ENCODE measurements at regions not wholly inside any gene's neighbourhood (a gene's known extent, or its start where the extent isn't known, plus 50 kb on each side); places are given as distances from the start of the nearest gene placed in this dataset.

- WGBS (ENCODE audit: insufficient coverage), result 58% methylated on average over 2 of the region's 5 CpGs
- Histone ChIP-seq H3K27me3 (ENCODE audit: control insufficient read depth, insufficient read depth, low read length) (no peaks in the 10 kb centered on the region), H3K27ac (ENCODE audit: low read length) (no peak overlapping the region), H3K4me3 (ENCODE audit: low read length) (no peak overlapping the region), H3K9me3 (replicated peaks; ENCODE audit: control insufficient read depth, low read depth, low read length) (no peaks in the 10 kb centered on the region), H3K4me1 (ENCODE audit: control insufficient read depth, insufficient read depth, low read length) (peaks cover 7% of the 10 kb centered on the region), H3K36me3 (ENCODE audit: control insufficient read depth, insufficient read depth, low read length) (no peaks in the 10 kb centered on the region)
- no peak for DNase-seq
Observed at GRCh38 chr1:64358692-64359091, 111.2 kb upstream of the CACHD1 start.

- Histone ChIP-seq H3K9me3 (replicated peaks; ENCODE audit: control insufficient read depth, low read depth, low read length) (no peaks in the 10 kb centered on the region), H3K4me1 (ENCODE audit: control insufficient read depth, insufficient read depth, low read length) (peaks cover 3% of the 10 kb centered on the region), H3K36me3 (ENCODE audit: control insufficient read depth, insufficient read depth, low read length) (no peaks in the 10 kb centered on the region), H3K4me3 (ENCODE audit: low read length) (no peak overlapping the region), H3K27me3 (ENCODE audit: control insufficient read depth, insufficient read depth, low read length) (no peaks in the 10 kb centered on the region), H3K27ac (ENCODE audit: low read length) (no peak overlapping the region)
- 93% methylated on average over 2 of the region's 3 CpGs for WGBS (ENCODE audit: insufficient coverage)
- DNase-seq, result no peak
Observed at GRCh38 chr1:64361974-64362373, 108.0 kb upstream of the CACHD1 start.

DNA sequence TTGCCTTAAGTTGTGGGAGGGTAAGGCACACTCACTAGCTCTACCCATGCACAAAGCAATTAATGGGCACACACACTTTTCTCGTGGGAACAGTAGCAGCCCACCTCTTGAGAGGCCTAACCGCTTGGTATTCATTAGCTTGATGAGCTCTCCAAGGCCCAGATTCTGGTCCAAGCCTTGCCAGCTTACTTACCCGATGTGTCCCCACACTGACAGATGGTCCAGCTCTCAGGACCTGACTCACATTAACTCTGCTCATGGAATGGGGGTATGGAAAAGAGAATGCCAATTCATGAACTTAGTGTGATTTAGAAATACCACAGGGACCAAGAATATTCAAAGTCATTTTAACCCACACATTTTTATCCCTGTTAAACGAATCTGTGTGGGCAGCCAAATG, 106.8 kb upstream of the CACHD1 start:
- no peak overlapping the region for H3K27ac ChIP-seq (ENCODE audit: low read length)
- WGBS (ENCODE audit: insufficient coverage), result 78% methylated on average over 1 of the region's 4 CpGs
- H3K4me1 ChIP-seq (ENCODE audit: control insufficient read depth, insufficient read depth, low read length), result no peaks in the 10 kb centered on the region
- no peaks in the 10 kb centered on the region for H3K36me3 ChIP-seq (ENCODE audit: control insufficient read depth, insufficient read depth, low read length)
- H3K9me3 ChIP-seq (replicated peaks; ENCODE audit: control insufficient read depth, low read depth, low read length), result no peaks in the 10 kb centered on the region
- no peak for DNase-seq
- no peaks in the 10 kb centered on the region for H3K27me3 ChIP-seq (ENCODE audit: control insufficient read depth, insufficient read depth, low read length)
- no peak overlapping the region for H3K4me3 ChIP-seq (ENCODE audit: low read length)

DNA sequence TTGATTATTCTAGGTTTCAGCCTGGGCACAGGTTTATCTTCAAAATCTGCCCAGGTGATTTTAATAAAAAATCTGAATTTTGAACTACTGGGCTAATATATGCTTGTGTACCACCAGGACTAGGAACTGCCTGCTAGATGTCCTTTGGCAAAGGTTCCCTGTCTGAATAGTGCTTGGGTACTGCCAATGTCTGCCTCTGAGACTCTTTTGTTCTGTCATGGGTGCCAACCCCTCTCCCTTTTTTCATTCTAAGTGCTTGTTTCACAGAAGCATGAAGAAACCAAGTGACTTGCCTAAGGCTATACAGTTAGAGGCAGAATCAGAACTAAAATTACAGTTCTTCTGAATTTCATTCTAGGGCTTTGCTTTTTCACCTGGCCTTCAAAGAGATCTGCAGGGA, 106.3 kb upstream of the CACHD1 start:
- Histone ChIP-seq H3K9me3 (replicated peaks; ENCODE audit: control insufficient read depth, low read depth, low read length) (no peaks in the 10 kb centered on the region), H3K27ac (ENCODE audit: low read length) (no peak overlapping the region), H3K4me1 (ENCODE audit: control insufficient read depth, insufficient read depth, low read length) (no peaks in the 10 kb centered on the region), H3K4me3 (ENCODE audit: low read length) (no peak overlapping the region), H3K27me3 (ENCODE audit: control insufficient read depth, insufficient read depth, low read length) (no peaks in the 10 kb centered on the region), H3K36me3 (ENCODE audit: control insufficient read depth, insufficient read depth, low read length) (no peaks in the 10 kb centered on the region)
- no peak for DNase-seq

DNA sequence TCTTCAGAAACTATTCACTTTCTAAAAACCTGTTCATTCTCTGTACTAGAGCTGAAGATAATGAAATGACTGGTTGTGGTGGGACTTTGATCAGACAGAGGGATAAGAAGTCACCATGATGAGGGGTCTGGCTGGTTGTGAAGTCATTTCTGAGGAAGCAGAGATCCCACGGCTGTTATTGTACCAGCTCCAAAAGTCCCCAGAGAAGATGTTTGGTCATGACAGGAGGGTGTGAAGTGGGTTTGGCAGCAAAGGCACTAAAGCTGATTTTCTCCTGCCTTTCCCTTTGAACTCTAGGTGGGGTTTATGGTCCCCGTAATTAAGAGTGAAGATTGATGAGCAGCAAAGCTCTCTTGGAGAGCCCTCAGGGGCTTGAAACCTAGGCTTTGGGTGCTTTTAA, 103.1 kb upstream of the CACHD1 start:
- Histone ChIP-seq H3K27me3 (ENCODE audit: control insufficient read depth, insufficient read depth, low read length) (no peaks in the 10 kb centered on the region), H3K36me3 (ENCODE audit: control insufficient read depth, insufficient read depth, low read length) (no peaks in the 10 kb centered on the region), H3K4me1 (ENCODE audit: control insufficient read depth, insufficient read depth, low read length) (no peaks in the 10 kb centered on the region), H3K4me3 (ENCODE audit: low read length) (no peak overlapping the region), H3K27ac (ENCODE audit: low read length) (no peak overlapping the region), H3K9me3 (replicated peaks; ENCODE audit: control insufficient read depth, low read depth, low read length) (no peaks in the 10 kb centered on the region)
- no peak for DNase-seq
- 64% methylated on average over 1 of the region's 2 CpGs for WGBS (ENCODE audit: insufficient coverage)

DNA sequence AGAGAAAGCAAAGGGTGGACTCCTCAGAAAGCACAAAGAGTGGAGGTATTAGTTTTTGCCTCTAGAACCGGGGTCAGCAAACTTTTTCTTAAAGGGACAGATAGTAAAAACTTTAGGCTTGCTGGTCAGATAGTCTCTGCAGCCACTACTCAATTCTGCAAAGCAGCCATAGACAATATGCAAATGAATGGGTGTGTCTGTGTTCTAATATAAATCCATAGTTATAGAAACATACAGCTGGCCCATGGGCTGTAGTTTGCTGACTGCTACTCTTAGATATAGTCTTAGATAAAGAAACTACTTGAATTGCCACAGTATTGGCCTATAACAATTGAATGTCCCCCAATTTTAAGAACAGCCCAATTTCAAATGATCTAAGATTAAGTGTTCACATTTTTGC, 101.6 kb upstream of the CACHD1 start:
- WGBS (ENCODE audit: insufficient coverage), result no CpG with 5 or more reads among the region's 1 CpG
- Histone ChIP-seq H3K9me3 (replicated peaks; ENCODE audit: control insufficient read depth, low read depth, low read length) (no peaks in the 10 kb centered on the region), H3K4me1 (ENCODE audit: control insufficient read depth, insufficient read depth, low read length) (no peaks in the 10 kb centered on the region), H3K27ac (ENCODE audit: low read length) (no peak overlapping the region), H3K27me3 (ENCODE audit: control insufficient read depth, insufficient read depth, low read length) (no peaks in the 10 kb centered on the region), H3K4me3 (ENCODE audit: low read length) (no peak overlapping the region), H3K36me3 (ENCODE audit: control insufficient read depth, insufficient read depth, low read length) (no peaks in the 10 kb centered on the region)
- no peak for DNase-seq

- DNase-seq, result no peak
- no peak overlapping the region for H3K27ac ChIP-seq (ENCODE audit: low read length)
- no peaks in the 10 kb centered on the region for H3K27me3 ChIP-seq (ENCODE audit: control insufficient read depth, insufficient read depth, low read length)
- no peaks in the 10 kb centered on the region for H3K36me3 ChIP-seq (ENCODE audit: control insufficient read depth, insufficient read depth, low read length)
- no peaks in the 10 kb centered on the region for H3K4me1 ChIP-seq (ENCODE audit: control insufficient read depth, insufficient read depth, low read length)
- H3K9me3 ChIP-seq (replicated peaks; ENCODE audit: control insufficient read depth, low read depth, low read length), result no peaks in the 10 kb centered on the region
- no peak overlapping the region for H3K4me3 ChIP-seq (ENCODE audit: low read length)
- 93% methylated on average over 6 of the region's 7 CpGs for WGBS (ENCODE audit: insufficient coverage)
Observed at GRCh38 chr1:64378826-64379225, 91.1 kb upstream of the CACHD1 start.

GRCh38 chr1:64387389-64388285, 82.3 kb upstream of the CACHD1 start:
- H3K4me1 ChIP-seq (ENCODE audit: control insufficient read depth, insufficient read depth, low read length), result no peaks in the 10 kb centered on the region
- no peaks in the 10 kb centered on the region for H3K36me3 ChIP-seq (ENCODE audit: control insufficient read depth, insufficient read depth, low read length)
- WGBS (ENCODE audit: insufficient coverage), result 40% methylated on average over 2 of the region's 2 CpGs
- no peak overlapping the region for H3K27ac ChIP-seq (ENCODE audit: low read length)
- no peak overlapping the region for H3K4me3 ChIP-seq (ENCODE audit: low read length)
- H3K9me3 ChIP-seq (replicated peaks; ENCODE audit: control insufficient read depth, low read depth, low read length), result no peaks in the 10 kb centered on the region
- no peaks in the 10 kb centered on the region for H3K27me3 ChIP-seq (ENCODE audit: control insufficient read depth, insufficient read depth, low read length)
- peak; percentile 75 for DNase-seq

- Histone ChIP-seq H3K4me3 (ENCODE audit: low read length) (no peak overlapping the region), H3K4me1 (ENCODE audit: control insufficient read depth, insufficient read depth, low read length) (no peaks in the 10 kb centered on the region), H3K36me3 (ENCODE audit: control insufficient read depth, insufficient read depth, low read length) (no peaks in the 10 kb centered on the region), H3K27ac (ENCODE audit: low read length) (no peak overlapping the region), H3K27me3 (ENCODE audit: control insufficient read depth, insufficient read depth, low read length) (no peaks in the 10 kb centered on the region), H3K9me3 (replicated peaks; ENCODE audit: control insufficient read depth, low read depth, low read length) (no peaks in the 10 kb centered on the region)
- no peak for DNase-seq
- WGBS (ENCODE audit: insufficient coverage), result 14% methylated on average over 1 of the region's 1 CpG
Observed at GRCh38 chr1:64388336-64388735, 81.6 kb upstream of the CACHD1 start.

DNA sequence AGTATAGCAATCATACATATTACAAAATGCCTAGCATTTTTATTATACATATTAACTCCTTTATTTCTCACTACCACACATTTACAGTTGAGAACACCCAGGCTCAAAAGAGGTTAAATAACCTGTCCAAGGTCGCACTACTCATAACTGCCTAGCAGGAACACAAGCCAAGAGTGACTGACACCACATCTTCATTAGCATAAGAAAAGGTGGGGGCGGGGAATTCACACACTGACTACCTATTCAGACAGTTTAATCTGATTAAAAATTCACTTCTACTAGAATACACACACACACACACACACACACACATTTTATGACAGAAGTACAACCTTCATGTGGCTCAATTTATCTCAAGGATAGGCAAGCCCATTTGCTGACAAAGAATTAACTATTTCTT, 77.8 kb upstream of the CACHD1 start:
- Histone ChIP-seq H3K36me3 (ENCODE audit: control insufficient read depth, insufficient read depth, low read length) (no peaks in the 10 kb centered on the region), H3K27me3 (ENCODE audit: control insufficient read depth, insufficient read depth, low read length) (no peaks in the 10 kb centered on the region), H3K9me3 (replicated peaks; ENCODE audit: control insufficient read depth, low read depth, low read length) (no peaks in the 10 kb centered on the region), H3K4me3 (ENCODE audit: low read length) (no peak overlapping the region), H3K27ac (ENCODE audit: low read length) (no peak overlapping the region), H3K4me1 (ENCODE audit: control insufficient read depth, insufficient read depth, low read length) (no peaks in the 10 kb centered on the region)
- DNase-seq, result no peak
- 40% methylated on average over 1 of the region's 2 CpGs for WGBS (ENCODE audit: insufficient coverage)

- no peaks in the 10 kb centered on the region for H3K27me3 ChIP-seq (ENCODE audit: control insufficient read depth, insufficient read depth, low read length)
- H3K36me3 ChIP-seq (ENCODE audit: control insufficient read depth, insufficient read depth, low read length), result no peaks in the 10 kb centered on the region
- H3K9me3 ChIP-seq (replicated peaks; ENCODE audit: control insufficient read depth, low read depth, low read length), result no peaks in the 10 kb centered on the region
- no peak for DNase-seq
- H3K4me3 ChIP-seq (ENCODE audit: low read length), result no peak overlapping the region
- no CpG with 5 or more reads among the region's 2 CpGs for WGBS (ENCODE audit: insufficient coverage)
- H3K4me1 ChIP-seq (ENCODE audit: control insufficient read depth, insufficient read depth, low read length), result no peaks in the 10 kb centered on the region
- no peak overlapping the region for H3K27ac ChIP-seq (ENCODE audit: low read length)
Observed at GRCh38 chr1:64393790-64394189, 76.1 kb upstream of the CACHD1 start.
